ENCODE measurements at regions not wholly inside any gene's neighbourhood (a gene's known extent, or its start where the extent isn't known, plus 50 kb on each side); places are given as distances from the start of the nearest gene placed in this dataset.

GRCh38 chr14:25537846-25538455 is 488.0 kb upstream of the STXBP6 start:
- no peak overlapping the region for H3K4me2 ChIP-seq (ENCODE audit: low read length)
- H3K27me3 ChIP-seq (ENCODE audit: control insufficient read depth, insufficient read depth, low read length) = no peaks in the 10 kb centered on the region
- H3K4me3 ChIP-seq (ENCODE audit: low read depth, low read length) = no peak overlapping the region
- peak; percentile 22 for TF ChIP-seq CTCF (IDR thresholded peaks at IDR 0.05)
- no peaks in the 10 kb centered on the region for H3K4me1 ChIP-seq
- H3K9ac ChIP-seq = no peak overlapping the region
- no peaks in the 10 kb centered on the region for H3K9me3 ChIP-seq (ENCODE audit: control insufficient read depth, low read length)
- no peak overlapping the region for H2AFZ ChIP-seq
- H3K27ac ChIP-seq = no peak overlapping the region
- H3K36me3 ChIP-seq (ENCODE audit: control insufficient read depth, insufficient read depth, low read length) = no peaks in the 10 kb centered on the region
- H3K79me2 ChIP-seq = no peaks in the 10 kb centered on the region

- H3K27me3 ChIP-seq (ENCODE audit: control insufficient read depth, insufficient read depth, low read length) = no peaks in the 10 kb centered on the region
- H3K4me3 ChIP-seq (ENCODE audit: low read depth, low read length) = no peak overlapping the region
- no peaks in the 10 kb centered on the region for H3K9me3 ChIP-seq (ENCODE audit: control insufficient read depth, low read length)
- H3K36me3 ChIP-seq (ENCODE audit: control insufficient read depth, insufficient read depth, low read length) = no peaks in the 10 kb centered on the region
- no peak overlapping the region for H3K4me2 ChIP-seq (ENCODE audit: low read length)
- no peaks in the 10 kb centered on the region for H3K4me1 ChIP-seq
- H3K27ac ChIP-seq = no peak overlapping the region
- no peaks in the 10 kb centered on the region for H3K79me2 ChIP-seq
- no peak overlapping the region for H2AFZ ChIP-seq
- TF ChIP-seq CTCF (IDR thresholded peaks at IDR 0.05) = no peak
- H3K9ac ChIP-seq = no peak overlapping the region
Observed at GRCh38 chr14:25526290-25526689, 476.3 kb upstream of the STXBP6 start.

GRCh38 chr14:25522926-25523325 is 473.0 kb upstream of the STXBP6 start:
- Histone ChIP-seq H3K36me3 (ENCODE audit: control insufficient read depth, insufficient read depth, low read length) (no peaks in the 10 kb centered on the region), H3K4me2 (ENCODE audit: low read length) (no peak overlapping the region), H3K79me2 (no peaks in the 10 kb centered on the region), H3K9me3 (ENCODE audit: control insufficient read depth, low read length) (no peaks in the 10 kb centered on the region), H2AFZ (no peak overlapping the region), H3K9ac (no peak overlapping the region), H3K4me1 (no peaks in the 10 kb centered on the region), H3K27ac (no peak overlapping the region), H3K27me3 (ENCODE audit: control insufficient read depth, insufficient read depth, low read length) (no peaks in the 10 kb centered on the region), H3K4me3 (ENCODE audit: low read depth, low read length) (no peak overlapping the region)
- TF ChIP-seq CTCF (IDR thresholded peaks at IDR 0.05) = no peak

GRCh38 chr14:25522116-25522515 is 472.2 kb upstream of the STXBP6 start:
- Histone ChIP-seq H3K9me3 (ENCODE audit: control insufficient read depth, low read length) (no peaks in the 10 kb centered on the region), H3K79me2 (no peaks in the 10 kb centered on the region), H3K4me3 (ENCODE audit: low read depth, low read length) (no peak overlapping the region), H3K4me2 (ENCODE audit: low read length) (no peak overlapping the region), H3K4me1 (no peaks in the 10 kb centered on the region), H3K27me3 (ENCODE audit: control insufficient read depth, insufficient read depth, low read length) (no peaks in the 10 kb centered on the region), H3K9ac (no peak overlapping the region), H2AFZ (no peak overlapping the region), H3K27ac (no peak overlapping the region), H3K36me3 (ENCODE audit: control insufficient read depth, insufficient read depth, low read length) (no peaks in the 10 kb centered on the region)
- TF ChIP-seq CTCF (IDR thresholded peaks at IDR 0.05) = no peak

- H2AFZ ChIP-seq = no peak overlapping the region
- H3K27me3 ChIP-seq (ENCODE audit: control insufficient read depth, insufficient read depth, low read length) = no peaks in the 10 kb centered on the region
- H3K4me1 ChIP-seq = no peaks in the 10 kb centered on the region
- H3K79me2 ChIP-seq = no peaks in the 10 kb centered on the region
- no peak overlapping the region for H3K4me2 ChIP-seq (ENCODE audit: low read length)
- H3K9me3 ChIP-seq (ENCODE audit: control insufficient read depth, low read length) = no peaks in the 10 kb centered on the region
- no peak overlapping the region for H3K4me3 ChIP-seq (ENCODE audit: low read depth, low read length)
- no peak overlapping the region for H3K27ac ChIP-seq
- no peak for TF ChIP-seq CTCF (IDR thresholded peaks at IDR 0.05)
- no peaks in the 10 kb centered on the region for H3K36me3 ChIP-seq (ENCODE audit: control insufficient read depth, insufficient read depth, low read length)
- H3K9ac ChIP-seq = no peak overlapping the region
Observed at GRCh38 chr14:25521616-25522015, 471.7 kb upstream of the STXBP6 start.

All from parathyroid adenoma (tissue), 2 donors.